HuH-7 (cell line): ENCODE measurements at regions not wholly inside any gene's neighbourhood (a gene's known extent, or its start where the extent isn't known, plus 50 kb on each side); places are given as distances from the start of the nearest gene placed in this dataset.
A peak's percentile ranks its signal among the peaks of the same experiment; 100 is the strongest.

Experiments
- DNase-seq: peaks from one replicate; pipeline ENCODE4 v3.0.0; 2011; ENCODE audit warnings: low spot score

DNA sequence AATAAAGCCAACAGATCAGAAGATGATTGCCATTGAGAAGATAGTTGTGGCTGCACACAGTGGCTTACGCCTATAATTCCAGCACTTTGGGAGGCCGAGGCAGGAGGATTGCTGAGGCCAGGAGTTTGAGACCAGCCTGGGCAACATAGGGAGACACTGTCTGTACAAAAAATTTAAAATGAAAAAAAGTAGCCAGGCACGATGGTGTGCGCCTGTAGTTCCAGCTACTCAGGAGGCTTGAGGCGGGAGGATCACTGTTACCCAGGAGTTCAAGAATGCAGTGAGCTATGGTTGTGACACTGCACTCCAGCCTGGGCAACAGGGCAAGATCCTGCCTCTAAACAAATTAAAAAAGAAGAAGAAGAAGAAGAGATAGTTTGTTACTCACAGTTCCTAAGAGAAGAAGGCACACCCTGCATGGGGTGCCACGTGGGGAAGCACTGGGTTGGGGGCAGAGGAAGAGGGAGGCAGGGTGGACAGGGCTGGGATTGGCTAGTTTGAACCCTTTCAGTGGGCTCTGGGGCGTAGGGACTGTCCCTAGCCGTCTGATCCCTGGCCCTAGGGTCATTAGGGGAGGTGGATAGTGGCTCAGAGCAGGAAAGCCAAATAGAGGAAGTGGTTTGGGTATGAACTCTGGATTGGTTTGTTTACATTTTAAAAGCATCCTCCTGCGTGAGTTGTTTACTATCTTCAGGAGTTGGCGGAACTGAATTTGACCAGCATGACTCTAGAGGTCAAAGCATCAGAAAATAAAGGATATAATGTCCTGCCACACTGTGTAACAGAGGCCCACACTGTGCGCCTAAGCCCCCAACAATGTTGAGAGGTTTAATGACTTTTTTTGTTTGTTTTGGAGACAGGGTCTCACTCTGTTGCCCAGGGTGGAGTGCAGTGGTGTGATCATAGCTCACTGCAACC, 60.5 kb upstream of the MEDAG start:
- DNase-seq: peak; percentile 55

- DNase-seq: no peak
Measured at GRCh38 chr13:30846311-30846710, 59.8 kb upstream of the MEDAG start.

GRCh38 chr13:30846866-30847265, 59.2 kb upstream of the MEDAG start:
- DNase-seq: no peak

GRCh38 chr13:30847650-30848307, 58.3 kb upstream of the MEDAG start:
- DNase-seq: no peak

DNA sequence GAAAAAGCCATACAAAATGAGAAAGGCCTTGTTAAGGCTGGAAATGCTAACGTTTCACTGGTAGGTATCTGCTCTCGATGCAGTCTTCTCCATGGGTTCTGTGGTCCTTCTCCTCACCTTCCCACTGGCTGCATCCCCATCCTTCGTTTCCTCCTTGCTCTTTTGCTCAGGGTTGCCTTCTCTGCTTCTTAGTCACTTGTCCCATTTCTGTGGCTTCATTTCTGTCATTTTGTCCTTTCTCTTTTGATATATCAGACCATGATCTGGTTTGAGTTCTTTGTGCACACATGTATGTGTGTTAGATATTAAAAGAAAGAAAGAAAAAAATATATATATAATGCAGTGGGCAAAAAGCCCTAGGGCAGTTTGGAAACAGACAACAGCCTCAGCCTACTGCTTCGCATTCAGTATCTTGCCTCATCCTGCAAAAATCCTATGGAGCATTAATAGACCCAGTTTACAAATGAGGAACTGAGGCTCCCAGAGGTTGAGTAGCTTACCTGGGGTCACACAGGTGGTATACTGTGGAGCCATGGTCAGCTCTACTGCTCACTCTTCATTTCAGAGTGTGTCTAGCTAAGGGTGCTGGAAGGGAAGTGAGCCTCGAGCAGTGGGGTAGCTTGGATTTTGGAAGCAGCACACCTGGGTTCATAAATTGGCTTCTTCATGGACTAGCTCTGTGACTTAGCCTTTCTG, 57.6 kb upstream of the MEDAG start:
- no peak for DNase-seq

DNA sequence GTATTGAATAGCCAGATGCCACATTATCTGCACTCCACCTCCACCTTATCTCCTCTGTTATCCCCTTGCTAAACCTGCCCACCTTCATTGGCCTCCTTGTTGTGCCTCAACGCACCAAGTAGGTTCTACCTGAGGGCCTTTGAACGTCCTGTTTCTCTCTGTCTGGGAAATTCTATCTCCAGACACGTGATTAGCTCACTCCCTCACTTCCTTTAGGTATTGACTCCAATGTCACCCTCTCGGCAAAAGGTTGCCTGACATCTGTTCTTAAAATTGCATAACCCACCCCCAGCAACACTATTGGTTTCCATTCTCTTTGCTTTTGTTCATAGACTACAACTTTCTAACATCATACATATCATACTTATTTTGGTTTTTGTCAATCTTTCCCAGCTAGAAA, 56.5 kb upstream of the MEDAG start:
- no peak for DNase-seq

DNA sequence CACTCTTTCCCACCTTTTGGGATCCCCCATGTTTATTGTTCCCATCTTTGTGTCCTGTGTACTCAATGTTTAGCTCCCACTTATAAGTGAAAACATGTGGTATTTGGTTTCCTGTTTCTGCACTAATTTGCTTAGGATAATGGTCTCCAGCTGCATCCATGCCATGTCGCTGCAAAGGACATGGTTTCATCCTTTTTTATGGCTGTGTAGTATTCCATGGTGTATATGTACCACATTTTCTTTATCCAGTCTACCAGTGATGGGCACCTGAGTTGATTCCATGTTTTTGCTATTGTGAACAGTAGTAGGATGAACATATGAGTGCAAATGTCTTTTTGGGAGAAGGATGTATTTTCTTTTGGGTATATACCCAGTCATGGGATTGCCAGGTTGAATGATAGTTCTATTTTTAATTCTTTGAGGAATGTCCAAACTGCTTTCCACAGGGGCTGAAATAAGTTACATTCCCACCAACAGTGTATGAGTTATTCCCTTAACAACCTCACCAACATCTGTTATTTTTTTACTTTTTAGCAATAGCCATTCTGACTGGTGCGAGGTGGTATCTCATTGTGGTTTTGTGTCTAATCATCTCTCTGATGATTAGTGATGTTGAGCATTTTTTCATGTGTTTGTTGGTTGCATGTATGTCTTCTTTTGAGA, 55.7 kb upstream of the MEDAG start:
- no peak for DNase-seq

GRCh38 chr13:30850867-30851211, 55.2 kb upstream of the MEDAG start:
- no peak for DNase-seq

- DNase-seq: no peak
Measured at GRCh38 chr13:30851697-30852096, 54.4 kb upstream of the MEDAG start.

DNA sequence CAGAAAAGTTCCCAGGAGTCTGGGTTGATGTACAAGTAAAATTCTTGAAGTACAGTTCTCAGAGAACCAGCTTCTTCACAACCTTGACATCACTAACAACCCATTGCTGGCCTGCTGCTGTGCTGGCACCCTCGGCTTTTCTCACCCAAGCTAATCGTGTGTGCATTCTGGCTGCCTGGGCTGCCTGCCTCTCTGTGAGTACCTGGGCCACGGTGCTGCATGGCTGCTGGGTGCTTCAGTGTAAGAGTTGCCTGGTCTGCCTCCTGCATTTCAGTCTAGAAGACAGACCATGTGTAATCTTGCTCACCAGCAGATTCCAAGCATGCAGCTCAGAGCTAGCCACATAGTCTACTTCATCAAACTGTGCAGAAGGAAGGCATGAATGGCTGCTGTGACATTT, 50.5 kb upstream of the MEDAG start:
- no peak for DNase-seq

GRCh38 chr13:30856005-30856790, 49.9 kb upstream of the MEDAG start:
- DNase-seq: no peak
